ENCODE measurements at regions not wholly inside any gene's neighbourhood (a gene's known extent, or its start where the extent isn't known, plus 50 kb on each side); places are given as distances from the start of the nearest gene placed in this dataset.

DNA sequence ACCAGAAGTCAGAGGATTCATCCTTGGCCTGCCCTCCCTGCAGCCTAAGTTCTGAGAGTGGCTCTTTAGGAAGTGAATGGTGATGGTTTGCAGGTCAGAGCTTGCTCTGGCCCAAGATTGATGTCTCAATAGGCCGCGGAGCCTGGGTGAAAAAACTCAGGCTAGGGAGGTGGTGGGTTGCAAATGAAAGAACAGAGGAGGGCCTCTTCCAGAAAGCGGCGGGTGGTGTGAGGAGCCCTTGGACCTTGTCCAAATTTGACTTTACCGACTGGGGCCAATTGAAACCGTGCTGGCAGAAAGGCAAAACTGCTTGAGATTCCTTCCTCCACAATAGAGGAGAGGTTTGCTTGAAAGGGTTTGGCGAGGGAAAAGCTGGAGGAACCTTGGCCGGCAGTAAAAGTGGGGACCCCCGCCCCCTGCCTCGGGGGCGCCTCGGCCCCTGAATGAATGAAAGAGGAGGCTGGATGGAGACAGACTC is 331.3 kb downstream of the SEC14L1 start:
- no peak overlapping the region for H3K4me3 ChIP-seq (ENCODE audit: low read length)
- TF ChIP-seq, protein P1, sequence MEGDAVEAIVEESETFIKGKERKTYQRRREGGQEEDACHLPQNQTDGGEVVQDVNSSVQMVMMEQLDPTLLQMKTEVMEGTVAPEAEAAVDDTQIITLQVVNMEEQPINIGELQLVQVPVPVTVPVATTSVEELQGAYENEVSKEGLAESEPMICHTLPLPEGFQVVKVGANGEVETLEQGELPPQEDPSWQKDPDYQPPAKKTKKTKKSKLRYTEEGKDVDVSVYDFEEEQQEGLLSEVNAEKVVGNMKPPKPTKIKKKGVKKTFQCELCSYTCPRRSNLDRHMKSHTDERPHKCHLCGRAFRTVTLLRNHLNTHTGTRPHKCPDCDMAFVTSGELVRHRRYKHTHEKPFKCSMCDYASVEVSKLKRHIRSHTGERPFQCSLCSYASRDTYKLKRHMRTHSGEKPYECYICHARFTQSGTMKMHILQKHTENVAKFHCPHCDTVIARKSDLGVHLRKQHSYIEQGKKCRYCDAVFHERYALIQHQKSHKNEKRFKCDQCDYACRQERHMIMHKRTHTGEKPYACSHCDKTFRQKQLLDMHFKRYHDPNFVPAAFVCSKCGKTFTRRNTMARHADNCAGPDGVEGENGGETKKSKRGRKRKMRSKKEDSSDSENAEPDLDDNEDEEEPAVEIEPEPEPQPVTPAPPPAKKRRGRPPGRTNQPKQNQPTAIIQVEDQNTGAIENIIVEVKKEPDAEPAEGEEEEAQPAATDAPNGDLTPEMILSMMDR (conservative IDR thresholded peaks at IDR 0.05; ENCODE audit: low read depth, low read length): no peak
- DNase-seq (ENCODE audit: low read depth): no peak

DNA sequence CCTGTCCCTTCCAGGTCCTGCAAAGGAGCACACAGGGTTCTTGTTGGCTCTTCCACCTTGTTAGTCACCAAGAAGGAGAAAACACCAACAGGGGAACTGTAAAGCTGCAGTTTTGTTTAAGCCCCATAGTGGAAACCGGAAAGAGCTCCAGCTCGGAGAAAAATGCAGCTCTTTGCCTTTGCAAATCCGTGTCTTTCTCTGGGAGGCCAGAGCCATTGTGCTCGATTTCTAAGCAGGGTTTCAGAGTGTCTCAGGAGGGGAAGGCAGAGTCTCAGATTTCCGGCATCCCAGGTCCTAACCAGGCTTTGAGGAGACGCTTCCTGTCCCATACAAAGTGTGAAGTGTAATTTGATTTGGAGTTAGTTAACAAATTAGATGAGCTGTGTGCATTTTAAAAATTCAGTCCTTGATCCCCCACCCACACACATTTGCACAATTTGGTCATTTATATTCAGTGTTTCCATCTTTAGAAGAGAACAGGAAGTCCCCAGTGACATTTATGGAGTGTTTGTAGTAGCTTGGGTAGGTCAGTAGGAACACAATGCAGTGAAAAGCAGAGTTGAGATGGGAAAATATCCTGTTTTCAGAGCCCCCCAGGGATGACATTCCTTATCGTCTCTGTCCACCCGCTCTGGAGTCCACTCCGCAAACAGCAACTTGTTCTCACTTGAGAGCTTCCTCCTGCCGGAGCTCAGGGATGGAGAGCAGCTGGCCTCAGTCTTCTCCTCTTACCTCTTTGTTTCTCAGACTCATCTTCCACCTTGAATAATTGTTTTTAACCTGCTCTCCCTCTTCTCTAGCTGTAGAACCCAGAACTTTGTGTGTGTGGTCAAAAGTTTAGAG is 331.9 kb downstream of the SEC14L1 start:
- TF ChIP-seq, protein P1 (conservative IDR thresholded peaks at IDR 0.05; ENCODE audit: low read depth, low read length): no peak
- DNase-seq (ENCODE audit: low read depth): no peak
- H3K4me3 ChIP-seq (ENCODE audit: low read length): no peak overlapping the region

DNA sequence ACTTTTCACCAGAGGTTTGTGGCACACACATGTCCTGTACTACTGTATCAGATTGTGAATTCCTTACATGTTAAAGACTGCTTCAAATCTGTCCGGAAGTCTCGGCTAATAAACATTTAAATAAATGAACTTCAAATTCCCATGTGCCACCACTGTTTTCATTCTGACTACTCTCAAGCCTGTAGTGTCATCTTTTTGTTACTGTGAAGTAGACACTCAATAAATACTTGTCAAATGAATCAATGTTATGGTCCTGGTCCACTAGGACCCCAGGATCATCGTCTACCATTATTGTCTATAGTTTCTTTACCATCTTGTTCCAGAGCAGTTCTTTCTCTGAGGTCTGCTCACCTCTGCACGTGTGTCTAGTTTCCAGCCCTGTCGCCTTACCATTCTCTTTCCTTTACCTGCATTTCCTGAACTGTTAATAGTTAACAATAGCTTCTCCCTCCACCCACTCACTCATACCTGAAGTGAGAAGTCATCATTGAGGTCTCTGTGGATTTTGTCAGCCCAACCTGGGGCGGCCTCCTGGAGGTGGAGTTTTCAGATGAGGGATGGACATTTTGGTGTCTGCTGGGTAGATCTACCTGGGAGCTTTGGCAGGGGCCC is 333.0 kb downstream of the SEC14L1 start:
- no peak overlapping the region for H3K4me3 ChIP-seq (ENCODE audit: low read length)

DNA sequence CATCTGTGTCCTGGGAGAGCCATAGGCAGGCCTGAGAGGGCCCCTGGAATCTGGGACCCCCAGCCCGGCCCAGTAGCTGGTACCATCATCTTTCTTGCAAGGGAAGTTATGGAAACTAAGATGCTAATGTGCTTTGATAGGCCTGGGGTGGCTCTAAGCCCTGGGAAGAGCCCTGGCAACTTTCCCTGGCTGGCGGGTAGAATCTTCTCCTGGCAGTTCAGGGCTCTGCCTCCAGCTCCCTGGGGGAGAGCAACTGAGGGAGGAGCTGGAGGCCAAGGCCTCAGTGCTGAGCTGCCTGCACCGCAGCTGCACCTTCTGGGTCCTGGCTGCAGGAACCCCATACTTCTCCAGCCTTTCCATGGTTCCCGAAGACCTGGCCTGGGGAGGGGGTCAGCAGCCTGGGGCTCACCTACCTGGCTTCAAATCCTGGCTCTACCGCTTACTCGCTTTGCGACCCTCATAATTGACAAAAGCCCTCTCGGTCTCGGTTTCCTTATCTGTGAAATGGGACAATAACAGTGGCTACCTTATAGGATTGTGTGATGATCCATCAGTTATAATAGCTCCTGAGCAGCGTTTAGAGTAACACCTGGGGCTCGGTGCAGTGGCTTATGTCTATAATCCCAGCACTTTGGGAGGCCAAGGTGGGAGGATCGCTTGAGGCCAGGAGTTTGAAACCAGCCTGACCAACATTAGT is 333.7 kb downstream of the SEC14L1 start:
- H3K4me3 ChIP-seq (ENCODE audit: low read length): no peak overlapping the region
- TF ChIP-seq, protein P1 (conservative IDR thresholded peaks at IDR 0.05; ENCODE audit: low read depth, low read length): no peak
- DNase-seq (ENCODE audit: low read depth): no peak

More for the DNA sequence above, 333.0 kb downstream of the SEC14L1 start:
- no peak for DNase-seq (ENCODE audit: low read depth)
- TF ChIP-seq, protein P1 (conservative IDR thresholded peaks at IDR 0.05; ENCODE audit: low read depth, low read length): no peak

DNA sequence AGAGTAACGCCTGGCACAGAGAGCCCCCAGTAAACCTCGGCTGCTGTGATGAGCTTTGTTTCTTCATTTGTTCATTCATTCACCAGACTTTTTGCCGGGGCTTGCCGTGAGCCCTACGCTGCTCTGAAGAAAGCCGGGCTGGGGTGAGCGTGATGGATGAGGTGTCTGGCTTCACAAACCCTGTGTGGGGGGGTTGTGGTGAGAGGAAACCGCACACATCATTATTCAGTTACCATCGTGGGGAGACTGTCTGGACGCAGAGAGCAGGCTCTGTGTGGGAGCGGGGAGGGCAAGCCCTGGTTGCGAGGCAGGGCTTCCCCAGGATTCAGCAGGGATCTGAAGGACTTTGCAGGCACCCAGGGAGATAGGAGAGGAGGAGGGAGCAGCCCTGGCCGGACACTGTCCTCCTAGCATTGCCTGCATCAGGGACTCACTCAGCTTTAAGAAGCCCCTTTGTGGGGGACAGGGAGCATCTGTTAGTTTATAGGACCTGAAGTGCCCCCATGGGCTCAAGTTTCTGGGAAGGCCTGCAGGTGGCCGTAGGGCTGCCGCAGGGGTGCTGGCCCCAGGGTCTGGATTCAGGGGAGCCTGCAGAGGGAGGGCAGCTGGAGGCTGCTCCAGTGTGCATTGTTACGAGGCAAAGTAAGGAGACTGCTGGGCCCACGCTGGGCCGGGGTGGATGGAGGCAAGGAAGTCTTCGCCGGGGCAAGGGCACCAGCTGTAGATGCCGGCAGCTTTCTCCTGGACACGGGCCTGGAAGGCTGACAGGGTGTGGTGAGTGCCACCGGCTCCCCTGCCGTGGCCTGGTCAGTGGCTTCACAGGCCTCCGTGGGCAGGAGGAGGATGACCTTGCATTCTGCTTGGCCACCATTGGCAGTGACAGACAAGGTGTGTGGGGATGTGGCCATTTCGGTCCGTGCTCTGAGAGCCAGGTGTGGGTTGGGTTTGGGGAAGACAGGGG is 334.5 kb downstream of the SEC14L1 start:
- H3K4me3 ChIP-seq (ENCODE audit: low read length): no peak overlapping the region
- DNase-seq (ENCODE audit: low read depth): no peak
- TF ChIP-seq, protein P1 (conservative IDR thresholded peaks at IDR 0.05; ENCODE audit: low read depth, low read length): no peak

DNA sequence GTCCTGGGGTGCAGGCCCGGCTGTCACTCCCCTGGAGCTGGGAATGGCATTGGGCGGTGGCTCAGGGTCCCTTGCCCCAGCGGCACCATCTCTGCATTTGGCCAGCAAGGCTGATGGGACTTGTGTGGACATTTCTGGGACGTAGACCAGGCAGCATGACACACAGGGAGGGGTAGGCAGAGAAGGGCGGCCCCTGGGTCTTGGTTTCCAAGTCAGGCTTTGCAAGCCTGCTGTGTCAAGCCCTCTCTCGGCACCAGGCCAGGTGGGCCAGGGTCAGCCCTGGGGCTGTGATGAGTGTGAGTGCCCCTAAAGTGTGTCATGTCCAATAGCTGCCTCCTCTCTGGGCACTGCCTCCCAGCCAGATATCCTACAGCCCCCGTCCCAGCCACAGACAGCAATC is 335.2 kb downstream of the SEC14L1 start:
- no peak for DNase-seq (ENCODE audit: low read depth)
- TF ChIP-seq, protein P1 (conservative IDR thresholded peaks at IDR 0.05; ENCODE audit: low read depth, low read length): no peak
- H3K4me3 ChIP-seq (ENCODE audit: low read length): no peak overlapping the region
